CD14-positive monocyte (primary cell): ENCODE measurements at regions not wholly inside any gene's neighbourhood (a gene's known extent, or its start where the extent isn't known, plus 50 kb on each side); places are given as distances from the start of the nearest gene placed in this dataset.

Experiments used
- DNase-seq, 3 donors: peaks; one replicate each; pipeline ENCODE4 v3.0.0-alpha.2; 2011 to 2022
- H2AFZ ChIP-seq: 2 replicates; pipeline ENCODE4 v1.6.0; 2012; ENCODE audit warnings: mild to moderate bottlenecking, low read depth, low read length, inconsistent platforms; ENCODE audit not compliant: insufficient read depth, poor library complexity, severe bottlenecking
- H3K27ac ChIP-seq, 2 donors: 1 replicate in 1 of 2; 2 replicates in 1 of 2; pipeline ENCODE4 v1.5.1; 2012 to 2013; ENCODE audit warnings: low read length in 2 of 2, control low read depth in 1 of 2, inconsistent platforms in 1 of 2, low read depth in 1 of 2, mild to moderate bottlenecking in 1 of 2
- H3K27me3 ChIP-seq, 2 donors: one replicate each; pipeline versions ENCODE4 v1.6.0 to v1.6.1; 2011 to 2013; ENCODE audit warnings: low read length in 2 of 2; ENCODE audit not compliant: control insufficient read depth in 2 of 2, insufficient read depth in 2 of 2
- H3K36me3 ChIP-seq, 2 donors: replicated peaks in 1 of 2; 1 replicate in 1 of 2; 2 replicates in 1 of 2; pipeline versions ENCODE4 v1.5.1 to v1.6.1; 2012 to 2013; ENCODE audit warnings: low read length in 2 of 2, control low read depth in 1 of 2, inconsistent platforms in 1 of 2, mild to moderate bottlenecking in 1 of 2; ENCODE audit not compliant: insufficient read depth in 2 of 2, control insufficient read depth in 1 of 2
- H3K4me1 ChIP-seq, 2 donors: 1 replicate in 1 of 2; 2 replicates in 1 of 2; pipeline versions ENCODE4 v1.5.1 to v1.6.1; 2012 to 2013; ENCODE audit warnings: low read length in 2 of 2, control low read depth in 1 of 2, inconsistent platforms in 1 of 2, mild to moderate bottlenecking in 1 of 2, moderate library complexity in 1 of 2; ENCODE audit not compliant: insufficient read depth in 2 of 2, control insufficient read depth in 1 of 2
- H3K4me2 ChIP-seq: replicated peaks from 2 replicates; pipeline ENCODE3; 2012; ENCODE audit warnings: low read length, moderate library complexity, mild to moderate bottlenecking; ENCODE audit not compliant: poor library complexity, severe bottlenecking; ENCODE audit errors: extremely low read depth
- H3K4me3 ChIP-seq, 3 experiments: fragments of 200-600 bp in 1 of 3; sonication (generic) in 1 of 3; replicated peaks in 1 of 3; 1 replicate in 2 of 3; 2 replicates in 1 of 3; pipeline ENCODE4 v1.5.1; 2011 to 2013; ENCODE audit warnings: low read length in 3 of 3, mild to moderate bottlenecking in 3 of 3, control low read depth in 2 of 3, low read depth in 2 of 3, inconsistent platforms in 1 of 3, moderate library complexity in 1 of 3
- H3K79me2 ChIP-seq: 2 replicates; pipeline ENCODE4 v1.6.0; 2012; ENCODE audit warnings: mild to moderate bottlenecking, control low read depth, inconsistent platforms, low read length, moderate library complexity; ENCODE audit not compliant: insufficient read depth
- H3K9ac ChIP-seq: 2 replicates; pipeline ENCODE4 v1.6.0; 2017; ENCODE audit warnings: low read length, mild to moderate bottlenecking; ENCODE audit not compliant: insufficient read depth, poor library complexity, severe bottlenecking
- H3K9me3 ChIP-seq, 2 donors: replicated peaks in 1 of 2; 1 replicate in 1 of 2; 2 replicates in 1 of 2; pipeline versions ENCODE4 v1.5.1 to v1.6.1; 2012 to 2013; ENCODE audit warnings: low read length in 2 of 2, control low read depth in 1 of 2; ENCODE audit not compliant: control insufficient read depth in 1 of 2, insufficient read depth in 1 of 2
- H4K20me1 ChIP-seq: 2 replicates; pipeline ENCODE4 v1.6.0; 2012; ENCODE audit warnings: mild to moderate bottlenecking, low read length, control low read depth, moderate library complexity; ENCODE audit not compliant: insufficient read depth
- H3K27ac Mint-ChIP-seq, 7 donors: one replicate each; pipeline ENCODE4 v1.8.0; 2020; ENCODE audit warnings: mild to moderate bottlenecking in 7 of 7, mixed read lengths in 7 of 7, moderate library complexity in 6 of 7, inconsistent platforms in 2 of 7
- H3K27me3 Mint-ChIP-seq, 3 donors: one replicate each; pipeline ENCODE4 v1.8.0; 2021 to 2022; ENCODE audit warnings: low read depth in 3 of 3, mild to moderate bottlenecking in 3 of 3, mixed read lengths in 3 of 3, moderate library complexity in 3 of 3, inconsistent platforms in 1 of 3
- H3K36me3 Mint-ChIP-seq, 2 donors: one replicate each; pipeline ENCODE4 v1.8.0; 2020; ENCODE audit warnings: mixed read lengths in 2 of 2, inconsistent platforms in 1 of 2, mild to moderate bottlenecking in 1 of 2
- H3K4me1 Mint-ChIP-seq: one replicate; pipeline ENCODE4 v1.8.0; 2020; ENCODE audit warnings: mild to moderate bottlenecking, mixed read lengths
- H3K4me3 Mint-ChIP-seq, 2 donors: one replicate each; pipeline ENCODE4 v1.8.0; 2020; ENCODE audit warnings: mild to moderate bottlenecking in 2 of 2, mixed read lengths in 2 of 2, moderate library complexity in 1 of 2
- H3K9me3 Mint-ChIP-seq, 7 donors: one replicate each; pipeline ENCODE4 v1.8.0; 2020 to 2022; ENCODE audit warnings: mixed read lengths in 7 of 7, mild to moderate bottlenecking in 6 of 7, moderate library complexity in 6 of 7, inconsistent platforms in 2 of 7
- WGBS: methylation state at CpG from one replicate; pipeline ENCODE4 v1.1.5; 2013; ENCODE audit warnings: missing lambda C conversion rate; ENCODE audit not compliant: insufficient coverage; 5-methylcytosine and 5-hydroxymethylcytosine counted together
- intact Hi-C, 2 donors: fragments of 100-400 bp; cut with micrococcal nuclease; formaldehyde crosslinking; loops; one replicate each; pipeline versions ENCODE4 v1.15.0 to v1.15.1; 2023
- TF ChIP-seq, protein P1 (sequence below): fragments of 200-600 bp; IDR thresholded peaks from one replicate; pipeline ENCODE4 v1.8.0; 2022; ENCODE audit warnings: antibody characterized with exemption, mild to moderate bottlenecking

DNA sequence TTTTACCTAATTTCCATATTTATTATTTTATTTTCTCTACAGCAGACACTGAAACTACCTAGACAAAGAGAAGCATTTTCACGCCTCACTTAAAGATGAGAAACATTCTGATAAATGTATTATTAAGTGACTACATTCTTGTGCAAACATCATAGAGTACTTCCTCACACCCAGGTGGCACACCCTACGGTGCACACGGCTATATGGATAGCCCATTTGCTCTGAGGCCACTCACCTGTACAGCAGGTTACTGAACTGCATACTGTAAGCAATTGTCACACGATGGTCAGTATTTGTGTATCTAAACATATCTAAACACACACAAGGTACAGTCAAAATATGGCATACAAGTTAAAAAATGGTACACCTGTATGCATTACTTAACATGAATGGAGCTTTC is 481.4 kb downstream of the CMPK2 start:
- H4K20me1 ChIP-seq, result no peaks in the 10 kb centered on the region
- H3K27me3 ChIP-seq, result no peaks in the 10 kb centered on the region
- H3K9me3 Mint-ChIP-seq, result peaks cover 0 to 16% (median 3%) of the 10 kb centered on the region in 7 donors
- H3K36me3 ChIP-seq, result no peaks in the 10 kb centered on the region
- H2AFZ ChIP-seq, result no peak overlapping the region
- no peak overlapping the region for H3K27ac ChIP-seq
- no peak overlapping the region for H3K9ac ChIP-seq
- H3K4me3 Mint-ChIP-seq, result no peak overlapping the region
- no peaks in the 10 kb centered on the region for H3K9me3 ChIP-seq
- H3K79me2 ChIP-seq, result no peaks in the 10 kb centered on the region
- TF ChIP-seq, protein P1, sequence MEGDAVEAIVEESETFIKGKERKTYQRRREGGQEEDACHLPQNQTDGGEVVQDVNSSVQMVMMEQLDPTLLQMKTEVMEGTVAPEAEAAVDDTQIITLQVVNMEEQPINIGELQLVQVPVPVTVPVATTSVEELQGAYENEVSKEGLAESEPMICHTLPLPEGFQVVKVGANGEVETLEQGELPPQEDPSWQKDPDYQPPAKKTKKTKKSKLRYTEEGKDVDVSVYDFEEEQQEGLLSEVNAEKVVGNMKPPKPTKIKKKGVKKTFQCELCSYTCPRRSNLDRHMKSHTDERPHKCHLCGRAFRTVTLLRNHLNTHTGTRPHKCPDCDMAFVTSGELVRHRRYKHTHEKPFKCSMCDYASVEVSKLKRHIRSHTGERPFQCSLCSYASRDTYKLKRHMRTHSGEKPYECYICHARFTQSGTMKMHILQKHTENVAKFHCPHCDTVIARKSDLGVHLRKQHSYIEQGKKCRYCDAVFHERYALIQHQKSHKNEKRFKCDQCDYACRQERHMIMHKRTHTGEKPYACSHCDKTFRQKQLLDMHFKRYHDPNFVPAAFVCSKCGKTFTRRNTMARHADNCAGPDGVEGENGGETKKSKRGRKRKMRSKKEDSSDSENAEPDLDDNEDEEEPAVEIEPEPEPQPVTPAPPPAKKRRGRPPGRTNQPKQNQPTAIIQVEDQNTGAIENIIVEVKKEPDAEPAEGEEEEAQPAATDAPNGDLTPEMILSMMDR, result no peak
- no peaks in the 10 kb centered on the region for H3K4me1 Mint-ChIP-seq
- no peaks in the 10 kb centered on the region for H3K4me1 ChIP-seq
- H3K36me3 Mint-ChIP-seq, result no peaks in the 10 kb centered on the region
- 70% methylated on average over 2 of the region's 4 CpGs for WGBS
- no peak overlapping the region for H3K27ac Mint-ChIP-seq
- no peak overlapping the region for H3K4me2 ChIP-seq
- H3K4me3 ChIP-seq, result no peak overlapping the region
- DNase-seq, result no peak
- no peaks in the 10 kb centered on the region for H3K27me3 Mint-ChIP-seq
- intact Hi-C loops, result no loop called here

DNA sequence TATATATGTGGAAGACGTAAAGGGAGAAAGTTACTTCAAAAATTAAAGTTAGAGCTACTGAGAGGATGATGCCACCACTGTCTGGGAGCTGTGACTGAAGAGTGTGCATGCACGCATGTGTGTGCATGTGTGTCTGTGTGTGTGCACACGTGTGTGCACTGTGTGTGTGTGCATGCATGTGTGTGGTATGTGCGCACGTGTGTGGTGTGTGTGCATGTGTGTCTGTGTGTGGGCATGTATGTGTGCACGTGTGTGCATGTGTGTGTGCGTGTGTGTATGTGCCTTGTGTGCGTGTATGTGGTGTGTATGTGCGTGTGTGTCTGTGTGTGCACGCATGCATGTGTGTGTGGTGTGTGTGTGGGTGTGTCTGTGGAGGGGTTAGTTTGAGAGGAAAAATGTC is 473.4 kb downstream of the CMPK2 start:
- peaks cover 0 to 1% (median 0%) of the 10 kb centered on the region in 3 donors for H3K27me3 Mint-ChIP-seq
- DNase-seq, result no peak
- Histone ChIP-seq H3K9ac (no peak overlapping the region), H3K79me2 (no peaks in the 10 kb centered on the region), H3K4me1 (no peaks in the 10 kb centered on the region), H3K27ac (no peak overlapping the region), H3K9me3 (peaks cover 14 to 18% of the 10 kb centered on the region in 2 donors), H4K20me1 (no peaks in the 10 kb centered on the region), H3K27me3 (no peaks in the 10 kb centered on the region), H2AFZ (no peak overlapping the region), H3K4me3 (no peak overlapping the region), H3K36me3 (no peaks in the 10 kb centered on the region), H3K4me2 (no peak overlapping the region)
- H3K4me3 Mint-ChIP-seq, result no peak overlapping the region
- WGBS, result 90% methylated on average over 10 of the region's 10 CpGs
- intact Hi-C loops, result no loop called here
- TF ChIP-seq, protein P1, result no peak
- no peaks in the 10 kb centered on the region for H3K4me1 Mint-ChIP-seq
- no peaks in the 10 kb centered on the region for H3K36me3 Mint-ChIP-seq
- H3K27ac Mint-ChIP-seq, result no peak overlapping the region
- H3K9me3 Mint-ChIP-seq, result peaks cover 3 to 21% (median 13%) of the 10 kb centered on the region in 7 donors
